HL-60 (cell line): ENCODE measurements at regions not wholly inside any gene's neighbourhood (a gene's known extent, or its start where the extent isn't known, plus 50 kb on each side); places are given as distances from the start of the nearest gene placed in this dataset.
"Not testable (repeated sequence)": the region's sequence is repeated elsewhere in the genome, so short reads cannot be mapped to it uniquely, and the experiment has no call there.

Source experiments
- SPI1 ChIP-seq: IDR thresholded peaks from 2 replicates; pipeline ENCODE4 v1.6.1; 2012; ENCODE audit warnings: low read depth, mild to moderate bottlenecking, borderline replicate concordance
- TF ChIP-seq, protein P1 (sequence below): IDR thresholded peaks from one replicate; pipeline ENCODE4 v1.5.1; 2011; ENCODE audit warnings: low read length, control low read depth, inconsistent platforms; ENCODE audit not compliant: insufficient read depth

DNA sequence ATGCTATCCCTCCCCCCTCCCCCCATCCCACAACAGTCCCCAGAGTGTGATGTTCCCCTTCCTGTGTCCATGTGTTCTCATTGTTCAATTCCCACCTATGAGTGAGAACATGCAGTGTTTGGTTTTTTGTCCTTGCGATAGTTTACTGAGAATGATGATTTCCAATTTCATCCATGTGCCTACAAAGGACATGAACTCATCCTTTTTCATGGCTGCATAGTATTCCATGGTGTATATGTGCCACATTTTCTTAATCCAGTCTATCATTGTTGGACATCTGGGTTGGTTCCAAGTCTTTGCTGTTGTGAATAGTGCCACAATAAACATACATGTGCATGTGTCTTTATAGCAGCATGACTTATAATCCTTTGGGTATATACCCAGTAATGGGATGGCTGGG lies 701.3 kb downstream of the PLOD2 start:
- TF ChIP-seq, protein P1, sequence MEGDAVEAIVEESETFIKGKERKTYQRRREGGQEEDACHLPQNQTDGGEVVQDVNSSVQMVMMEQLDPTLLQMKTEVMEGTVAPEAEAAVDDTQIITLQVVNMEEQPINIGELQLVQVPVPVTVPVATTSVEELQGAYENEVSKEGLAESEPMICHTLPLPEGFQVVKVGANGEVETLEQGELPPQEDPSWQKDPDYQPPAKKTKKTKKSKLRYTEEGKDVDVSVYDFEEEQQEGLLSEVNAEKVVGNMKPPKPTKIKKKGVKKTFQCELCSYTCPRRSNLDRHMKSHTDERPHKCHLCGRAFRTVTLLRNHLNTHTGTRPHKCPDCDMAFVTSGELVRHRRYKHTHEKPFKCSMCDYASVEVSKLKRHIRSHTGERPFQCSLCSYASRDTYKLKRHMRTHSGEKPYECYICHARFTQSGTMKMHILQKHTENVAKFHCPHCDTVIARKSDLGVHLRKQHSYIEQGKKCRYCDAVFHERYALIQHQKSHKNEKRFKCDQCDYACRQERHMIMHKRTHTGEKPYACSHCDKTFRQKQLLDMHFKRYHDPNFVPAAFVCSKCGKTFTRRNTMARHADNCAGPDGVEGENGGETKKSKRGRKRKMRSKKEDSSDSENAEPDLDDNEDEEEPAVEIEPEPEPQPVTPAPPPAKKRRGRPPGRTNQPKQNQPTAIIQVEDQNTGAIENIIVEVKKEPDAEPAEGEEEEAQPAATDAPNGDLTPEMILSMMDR, result not testable (repeated sequence)
- not testable (repeated sequence) for TF ChIP-seq SPI1
